Common myeloid progenitor, CD34-positive (primary cell): ENCODE measurements at regions not wholly inside any gene's neighbourhood (a gene's known extent, or its start where the extent isn't known, plus 50 kb on each side); places are given as distances from the start of the nearest gene placed in this dataset.

Experiments
- CTCF ChIA-PET: fragments of 350-600 bp; sonication (Branson Sonifier 250); formaldehyde crosslinking; loops from one replicate; lab custom pipeline; 2021; ENCODE audit warnings: antibody characterized with exemption; lab: Charles Lee
- POLR2A ChIA-PET: fragments of 350-600 bp; sonication (Branson Sonifier 250); formaldehyde crosslinking; loops from one replicate; lab custom pipeline; 2021; ENCODE audit warnings: antibody characterized with exemption; lab: Charles Lee
- DNase-seq, 3 donors: peaks; one replicate each; pipeline versions ENCODE4 v3.0.0 to v3.0.0-alpha.2; 2013
- H3K27ac ChIP-seq, 2 experiments: 1 replicate in 1 of 2; 2 replicates in 1 of 2; pipeline ENCODE4 v1.7.0; 2013; ENCODE audit warnings: inconsistent platforms in 2 of 2, low read length in 2 of 2, mild to moderate bottlenecking in 2 of 2, low read depth in 1 of 2, moderate library complexity in 1 of 2; ENCODE audit not compliant: severe bottlenecking in 2 of 2, insufficient read depth in 1 of 2, poor library complexity in 1 of 2
- H3K27me3 ChIP-seq, 5 experiments: replicated peaks in 2 of 5; 1 replicate in 3 of 5; 2 replicates in 2 of 5; pipeline versions ENCODE4 v1.6.1 to v1.7.0; 2013; ENCODE audit warnings: low read length in 4 of 5, mild to moderate bottlenecking in 2 of 5, moderate library complexity in 2 of 5, inconsistent platforms in 1 of 5; ENCODE audit not compliant: insufficient read depth in 5 of 5, control insufficient read depth in 4 of 5
- H3K36me3 ChIP-seq, 4 experiments: 1 replicate in 2 of 4; 2 replicates in 2 of 4; pipeline versions ENCODE4 v1.6.1 to v1.7.0; 2013; ENCODE audit warnings: low read length in 3 of 4, control low read depth in 1 of 4, mild to moderate bottlenecking in 1 of 4; ENCODE audit not compliant: control insufficient read depth in 4 of 4, insufficient read depth in 4 of 4
- H3K4me1 ChIP-seq, 4 experiments: 1 replicate in 3 of 4; 2 replicates in 1 of 4; pipeline versions ENCODE4 v1.6.1 to v1.7.1; 2013; ENCODE audit warnings: low read length in 3 of 4, mild to moderate bottlenecking in 3 of 4, control low read depth in 1 of 4, inconsistent platforms in 1 of 4, moderate library complexity in 1 of 4; ENCODE audit not compliant: control insufficient read depth in 4 of 4, insufficient read depth in 4 of 4; ENCODE audit errors: control extremely low read depth in 1 of 4
- H3K4me3 ChIP-seq, 7 experiments: 1 replicate in 4 of 7; 2 replicates in 3 of 7; pipeline versions ENCODE4 v1.5.1 to v1.7.0; 2013; ENCODE audit warnings: mild to moderate bottlenecking in 7 of 7, low read length in 6 of 7, moderate library complexity in 6 of 7, inconsistent platforms in 2 of 7, low read depth in 2 of 7, control low read depth in 1 of 7; ENCODE audit not compliant: insufficient read depth in 4 of 7, control insufficient read depth in 1 of 7; ENCODE audit errors: extremely low read depth in 1 of 7
- H3K9me3 ChIP-seq, 5 experiments: 1 replicate in 4 of 5; 2 replicates in 1 of 5; pipeline versions ENCODE4 v1.6.1 to v1.7.1; 2013; ENCODE audit warnings: low read length in 4 of 5, mild to moderate bottlenecking in 2 of 5, inconsistent platforms in 1 of 5, low read depth in 1 of 5, moderate library complexity in 1 of 5; ENCODE audit not compliant: control insufficient read depth in 4 of 5, insufficient read depth in 2 of 5; ENCODE audit errors: control extremely low read depth in 1 of 5
- WGBS: methylation state at CpG from one replicate; pipeline ENCODE4 v1.1.5; 2013; ENCODE audit not compliant: insufficient coverage; 5-methylcytosine and 5-hydroxymethylcytosine counted together

DNA sequence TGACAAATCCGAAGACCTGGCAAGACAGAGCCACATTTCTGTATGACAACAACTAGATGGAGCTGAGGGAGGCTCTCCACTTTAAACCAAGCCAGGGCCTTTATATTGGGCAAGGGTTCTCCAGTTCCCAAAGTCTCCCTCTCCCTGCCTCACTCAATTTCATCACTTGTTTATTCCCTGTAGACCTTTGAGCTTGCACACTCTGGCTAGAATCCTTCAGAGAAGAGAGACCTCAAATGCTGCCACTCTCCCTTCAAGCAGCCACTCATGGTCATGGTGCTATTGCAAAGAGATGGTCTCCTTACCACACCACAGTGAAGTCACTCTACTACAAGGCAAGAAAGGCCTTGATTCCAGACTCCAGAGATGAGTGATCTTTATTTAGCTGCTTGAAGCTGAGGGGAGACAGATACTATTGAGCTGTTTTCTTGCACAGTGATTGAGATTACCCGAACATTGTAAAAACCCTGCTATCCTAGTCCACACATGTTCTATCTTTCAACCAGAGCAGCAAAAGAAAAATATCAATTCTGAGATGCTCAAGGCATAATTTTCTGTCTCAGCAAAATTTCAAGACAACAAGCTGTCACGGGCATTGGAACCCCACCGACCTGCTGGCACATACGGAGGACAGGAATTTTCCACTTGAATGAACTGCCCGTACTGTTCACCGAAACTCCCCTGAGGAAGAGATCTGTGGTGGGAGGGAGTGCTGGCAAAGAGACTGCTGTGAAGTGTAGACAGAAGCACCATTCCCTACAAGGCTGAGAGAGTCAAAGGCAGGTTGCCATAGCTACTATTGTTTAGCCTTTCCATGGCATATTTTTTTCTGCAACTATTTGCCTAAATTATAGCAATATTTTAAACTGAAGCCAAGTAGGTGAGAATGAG lies 81.1 kb downstream of the CDO1 start:
- H3K27ac ChIP-seq: no peak overlapping the region
- H3K9me3 ChIP-seq: peaks cover 0 to 1% (median 0%) of the 10 kb centered on the region in 5 experiments
- CTCF ChIA-PET: no interaction called here
- peaks cover 0 to 6% (median 4%) of the 10 kb centered on the region in 5 experiments for H3K27me3 ChIP-seq
- POLR2A ChIA-PET: no interaction called here
- H3K4me3 ChIP-seq: no peak overlapping the region
- H3K4me1 ChIP-seq: no peaks in the 10 kb centered on the region
- H3K36me3 ChIP-seq: no peaks in the 10 kb centered on the region
- 77% methylated on average over 7 of the region's 7 CpGs for WGBS
- DNase-seq: no peak

GRCh38 chr5:115733607-115734006 lies 82.9 kb downstream of the CDO1 start:
- no peaks in the 10 kb centered on the region for H3K36me3 ChIP-seq
- H3K27ac ChIP-seq: no peak overlapping the region
- ChIA-PET POLR2A (no interaction called here), CTCF (no interaction called here)
- no peaks in the 10 kb centered on the region for H3K4me1 ChIP-seq
- DNase-seq: no peak
- H3K9me3 ChIP-seq: peaks cover 0 to 1% (median 0%) of the 10 kb centered on the region in 5 experiments
- whole genome bisulfite sequencing: 100% methylated on average over 1 of the region's 2 CpGs
- H3K4me3 ChIP-seq: no peak overlapping the region
- H3K27me3 ChIP-seq: peaks cover 0 to 6% (median 4%) of the 10 kb centered on the region in 5 experiments

- Histone ChIP-seq H3K27me3 (peaks cover 0 to 6% (median 2%) of the 10 kb centered on the region in 5 experiments), H3K4me1 (no peaks in the 10 kb centered on the region), H3K4me3 (no peak overlapping the region), H3K36me3 (no peaks in the 10 kb centered on the region), H3K27ac (no peak overlapping the region), H3K9me3 (peaks cover 0 to 1% (median 0%) of the 10 kb centered on the region in 5 experiments)
- POLR2A ChIA-PET: no interaction called here
- CTCF ChIA-PET: no interaction called here
- DNase-seq: no peak
These were observed 84.4 kb downstream of the CDO1 start for GRCh38 chr5:115732026-115732425.

GRCh38 chr5:115725522-115725921 lies 90.9 kb downstream of the CDO1 start:
- POLR2A ChIA-PET: no interaction called here
- Histone ChIP-seq H3K4me3 (no peak overlapping the region), H3K9me3 (no peaks in the 10 kb centered on the region), H3K27me3 (no peaks in the 10 kb centered on the region), H3K27ac (no peak overlapping the region), H3K36me3 (no peaks in the 10 kb centered on the region), H3K4me1 (no peaks in the 10 kb centered on the region)
- CTCF ChIA-PET: no interaction called here
- no peak for DNase-seq
- no CpG with 5 or more reads among the region's 1 CpG for WGBS

- CTCF ChIA-PET: no interaction called here
These were observed 93.2 kb downstream of the CDO1 start for GRCh38 chr5:115723220-115723619.

GRCh38 chr5:115720888-115721287 lies 95.1 kb upstream of the TMED7 start:
- CTCF ChIA-PET: no interaction called here
- H3K36me3 ChIP-seq: no peaks in the 10 kb centered on the region

More at GRCh38 chr5:115723220-115723619, 93.2 kb downstream of the CDO1 start:
- Histone ChIP-seq H3K4me3 (no peak overlapping the region), H3K27me3 (no peaks in the 10 kb centered on the region), H3K27ac (no peak overlapping the region), H3K36me3 (no peaks in the 10 kb centered on the region), H3K9me3 (no peaks in the 10 kb centered on the region), H3K4me1 (no peaks in the 10 kb centered on the region)
- whole genome bisulfite sequencing: 20% methylated on average over 1 of the region's 2 CpGs
- DNase-seq: no peak
- POLR2A ChIA-PET: no interaction called here

DNA sequence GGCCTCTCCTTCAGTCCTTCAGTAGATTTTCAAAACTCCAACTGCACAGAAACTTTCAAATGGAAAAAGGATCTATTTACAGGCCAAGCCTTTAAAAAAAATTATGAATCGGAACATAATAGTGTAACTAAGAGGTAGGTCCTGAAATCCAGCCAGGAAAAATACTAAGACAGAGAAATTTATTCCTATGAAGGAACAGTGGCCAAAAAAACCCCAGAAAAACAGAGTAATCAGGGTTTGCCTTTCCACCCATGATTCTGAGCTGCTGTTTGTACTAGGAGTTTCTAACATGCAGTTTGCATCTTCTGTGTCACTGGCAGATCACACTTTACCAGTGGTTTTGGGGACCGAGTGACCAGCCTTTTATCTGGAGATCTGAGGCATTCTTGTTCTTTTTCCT lies 93.1 kb upstream of the TMED7 start:
- CTCF ChIA-PET: no interaction called here
- Histone ChIP-seq H3K27ac (no peak overlapping the region), H3K4me1 (no peaks in the 10 kb centered on the region), H3K4me3 (no peak overlapping the region), H3K27me3 (no peaks in the 10 kb centered on the region), H3K9me3 (peaks cover 0 to 3% (median 0%) of the 10 kb centered on the region in 5 experiments), H3K36me3 (no peaks in the 10 kb centered on the region)
- DNase-seq: no peak
- 80% methylated on average over 1 of the region's 2 CpGs for WGBS
- POLR2A ChIA-PET: no interaction called here

More at GRCh38 chr5:115720888-115721287, 95.1 kb upstream of the TMED7 start:
- Histone ChIP-seq H3K4me1 (no peaks in the 10 kb centered on the region), H3K4me3 (no peak overlapping the region), H3K27me3 (no peaks in the 10 kb centered on the region), H3K27ac (no peak overlapping the region), H3K9me3 (peaks cover 0 to 3% (median 0%) of the 10 kb centered on the region in 5 experiments)
- POLR2A ChIA-PET: no interaction called here
- DNase-seq: no peak
- WGBS: 90% methylated on average over 1 of the region's 2 CpGs
